ENCODE measurements at regions not wholly inside any gene's neighbourhood (a gene's known extent, or its start where the extent isn't known, plus 50 kb on each side); places are given as distances from the start of the nearest gene placed in this dataset.

GRCh38 chr12:125519026-125519651 is 453.9 kb downstream of the AACS start:
- TF ChIP-seq, protein P1, sequence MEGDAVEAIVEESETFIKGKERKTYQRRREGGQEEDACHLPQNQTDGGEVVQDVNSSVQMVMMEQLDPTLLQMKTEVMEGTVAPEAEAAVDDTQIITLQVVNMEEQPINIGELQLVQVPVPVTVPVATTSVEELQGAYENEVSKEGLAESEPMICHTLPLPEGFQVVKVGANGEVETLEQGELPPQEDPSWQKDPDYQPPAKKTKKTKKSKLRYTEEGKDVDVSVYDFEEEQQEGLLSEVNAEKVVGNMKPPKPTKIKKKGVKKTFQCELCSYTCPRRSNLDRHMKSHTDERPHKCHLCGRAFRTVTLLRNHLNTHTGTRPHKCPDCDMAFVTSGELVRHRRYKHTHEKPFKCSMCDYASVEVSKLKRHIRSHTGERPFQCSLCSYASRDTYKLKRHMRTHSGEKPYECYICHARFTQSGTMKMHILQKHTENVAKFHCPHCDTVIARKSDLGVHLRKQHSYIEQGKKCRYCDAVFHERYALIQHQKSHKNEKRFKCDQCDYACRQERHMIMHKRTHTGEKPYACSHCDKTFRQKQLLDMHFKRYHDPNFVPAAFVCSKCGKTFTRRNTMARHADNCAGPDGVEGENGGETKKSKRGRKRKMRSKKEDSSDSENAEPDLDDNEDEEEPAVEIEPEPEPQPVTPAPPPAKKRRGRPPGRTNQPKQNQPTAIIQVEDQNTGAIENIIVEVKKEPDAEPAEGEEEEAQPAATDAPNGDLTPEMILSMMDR (IDR thresholded peaks at IDR 0.05) = no peak
- TF ChIP-seq MLX (CRISPR knock-in tag; IDR thresholded peaks at IDR 0.05) (no peak), HMGXB4 (CRISPR knock-in tag; IDR thresholded peaks at IDR 0.05) (no peak), EMX1 (CRISPR knock-in tag; IDR thresholded peaks at IDR 0.05) (no peak), JUN (CRISPR knock-in tag; IDR thresholded peaks at IDR 0.05) (no peak)
- TF ChIP-seq, protein P2, sequence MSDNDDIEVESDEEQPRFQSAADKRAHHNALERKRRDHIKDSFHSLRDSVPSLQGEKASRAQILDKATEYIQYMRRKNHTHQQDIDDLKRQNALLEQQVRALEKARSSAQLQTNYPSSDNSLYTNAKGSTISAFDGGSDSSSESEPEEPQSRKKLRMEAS (CRISPR knock-in tag; IDR thresholded peaks at IDR 0.05) = no peak
